Right lobe of liver (tissue), 6 donors: ENCODE measurements at regions not wholly inside any gene's neighbourhood (a gene's known extent, or its start where the extent isn't known, plus 50 kb on each side); places are given as distances from the start of the nearest gene placed in this dataset.
A peak's percentile ranks its signal among the peaks of the same experiment; 100 is the strongest.

Experiments
- ATAC-seq, 4 donors: fragments of 200-7000 bp; cut with Tn5 transposase; one replicate each; pipeline ENCODE4 v1.9.1; 2020; ENCODE audit warnings: mild to moderate bottlenecking in 4 of 4, moderate library complexity in 4 of 4
- DNase-seq, 3 donors: peaks; one replicate each; pipeline ENCODE4 v3.0.0-alpha.2; 2020
- H3K27ac ChIP-seq, 3 donors: fragments of 200-600 bp; one replicate each; pipeline ENCODE4 v1.8.0; 2022
- H3K27me3 ChIP-seq, 2 donors: fragments of 200-600 bp; one replicate each; pipeline ENCODE4 v1.8.0; 2022
- H3K36me3 ChIP-seq, 4 donors: fragments of 200-600 bp; sonication (generic) in 1 of 4; one replicate each; pipeline versions ENCODE4 v1.5.1 to v1.8.0; 2017 to 2022; ENCODE audit warnings: control low read depth in 1 of 4
- H3K4me1 ChIP-seq, 4 donors: fragments of 200-600 bp; sonication (generic) in 1 of 4; one replicate each; pipeline versions ENCODE4 v1.5.1 to v1.8.0; 2017 to 2022; ENCODE audit warnings: control low read depth in 1 of 4
- H3K4me3 ChIP-seq, 3 donors: fragments of 200-600 bp; one replicate each; pipeline ENCODE4 v1.8.0; 2022
- H3K9me3 ChIP-seq, 4 donors: fragments of 200-600 bp; sonication (generic) in 1 of 4; one replicate each; pipeline versions ENCODE4 v1.5.1 to v1.8.0; 2017 to 2022; ENCODE audit warnings: control low read depth in 1 of 4
- CTCF ChIP-seq, 4 donors: fragments of 200-600 bp in 3 of 4; fragments of 450-650 bp in 1 of 4; IDR thresholded peaks; one replicate each; pipeline versions ENCODE4 v1.5.1 to v1.8.0; 2016 to 2022; ENCODE audit warnings: antibody characterized with exemption in 4 of 4, mild to moderate bottlenecking in 2 of 4
- POLR2A ChIP-seq: fragments of 450-650 bp; IDR thresholded peaks from one replicate; pipeline ENCODE4 v1.6.1; 2017; ENCODE audit warnings: antibody characterized with exemption, mild to moderate bottlenecking
- WGBS: methylation state at CpG from one replicate; pipeline ENCODE4 v1.1.6; 2018; ENCODE audit warnings: low coverage, low lambda C conversion rate; ENCODE audit not compliant: insufficient coverage; ENCODE audit errors: missing lambda C conversion rate; 5-methylcytosine and 5-hydroxymethylcytosine counted together
- intact Hi-C, 2 donors: fragments of 100-400 bp; cut with DNase I; formaldehyde crosslinking; loops; one replicate each; pipeline versions ENCODE4 v1.11.2 to v1.14.1; 2022
- donor health status: DM: no; HTN: yes; CAD: no.
- donor health status: DM: no; HTN: no; CAD: no.
- donor health status: DM: no; HTN: no; CAD: no.
- donor health status: DM: no; HTN: yes; CAD: no.
- donor health status: DM: no; HTN: yes; CAD: no.

DNA sequence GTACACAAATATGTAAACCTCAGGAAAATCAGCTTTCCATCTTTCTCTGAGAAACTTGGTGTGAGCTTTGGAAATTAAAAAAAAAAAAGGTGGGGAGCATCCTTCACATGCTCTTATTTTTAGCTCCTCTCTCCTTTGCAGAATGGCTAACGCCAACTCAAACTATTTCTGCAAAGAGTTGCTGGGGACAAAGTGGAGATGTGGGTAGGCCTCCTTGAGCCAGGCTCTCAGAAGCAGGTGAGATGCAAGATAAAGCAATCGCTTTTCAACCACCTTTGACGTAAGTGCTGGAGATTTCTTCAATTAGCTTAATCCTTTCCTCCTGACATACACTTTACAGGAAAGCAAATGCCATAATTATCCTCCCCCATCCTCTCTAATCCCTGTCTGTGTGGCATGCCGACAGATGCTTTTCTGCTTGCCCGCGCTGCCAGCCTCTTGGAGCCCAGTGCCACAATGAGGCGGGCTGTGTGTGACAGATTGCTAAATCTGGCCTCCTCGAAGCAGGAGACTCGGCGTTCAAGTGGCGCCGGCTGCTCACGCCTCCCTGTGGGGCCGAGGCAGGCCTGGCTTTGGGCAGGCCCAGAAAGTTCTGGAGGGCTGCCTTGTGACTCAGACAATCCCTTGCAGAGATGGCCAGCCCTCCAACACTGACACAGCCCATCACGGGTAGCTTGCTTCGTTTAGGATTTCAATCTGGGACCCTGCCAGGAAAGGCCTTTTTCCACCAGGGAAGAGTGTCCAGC is 64.9 kb upstream of the SOD3 start:
- Histone ChIP-seq H3K4me3 (no peak overlapping the region), H3K27me3 (no peaks in the 10 kb centered on the region), H3K4me1 (no peaks in the 10 kb centered on the region), H3K36me3 (no peaks in the 10 kb centered on the region), H3K27ac (no peak overlapping the region), H3K9me3 (no peaks in the 10 kb centered on the region)
- DNase-seq: no peak
- intact Hi-C loops: no loop called here
- 71% methylated on average over 8 of the region's 16 CpGs for WGBS
- no peak for ATAC-seq
- TF ChIP-seq CTCF (IDR thresholded peaks at IDR 0.05): no peak
- TF ChIP-seq POLR2A: no peak

- no peak for ATAC-seq
- 40% methylated on average over 2 of the region's 2 CpGs for WGBS
- no peaks in the 10 kb centered on the region for H3K4me1 ChIP-seq
- no peak overlapping the region for H3K4me3 ChIP-seq
- H3K36me3 ChIP-seq: no peaks in the 10 kb centered on the region
- no peak overlapping the region for H3K27ac ChIP-seq
- DNase-seq: no peak
- H3K27me3 ChIP-seq: no peaks in the 10 kb centered on the region
- TF ChIP-seq CTCF (IDR thresholded peaks at IDR 0.05) (no peak), POLR2A (no peak)
- H3K9me3 ChIP-seq: no peaks in the 10 kb centered on the region
- intact Hi-C loops: no loop called here
These were observed 63.9 kb upstream of the SOD3 start for GRCh38 chr4:24731448-24731847.

DNA sequence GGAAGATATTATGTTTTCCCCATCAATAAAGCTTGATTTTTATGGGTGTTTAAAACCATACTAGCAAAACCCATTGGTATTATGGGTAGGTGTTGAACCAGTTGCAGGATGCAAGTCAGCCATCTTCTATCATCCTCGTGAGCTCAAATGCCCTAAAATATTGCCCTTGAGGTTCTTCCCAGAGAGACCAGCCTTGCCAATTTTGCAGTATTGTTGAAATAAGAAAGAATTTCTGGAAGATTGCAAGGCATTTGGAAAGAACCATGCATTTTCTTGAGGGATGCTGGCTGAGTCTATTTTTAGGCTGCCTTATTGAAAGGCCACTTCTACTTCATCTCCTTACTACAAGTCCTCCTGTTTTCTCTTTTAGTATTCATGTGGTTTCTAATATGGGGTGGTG is 60.9 kb upstream of the SOD3 start:
- Histone ChIP-seq H3K27ac (no peak overlapping the region), H3K36me3 (no peaks in the 10 kb centered on the region), H3K4me1 (no peaks in the 10 kb centered on the region), H3K4me3 (no peak overlapping the region), H3K27me3 (no peaks in the 10 kb centered on the region), H3K9me3 (no peaks in the 10 kb centered on the region)
- intact Hi-C loops: no loop called here
- WGBS: 57% methylated on average over 1 of the region's 1 CpG
- TF ChIP-seq CTCF (IDR thresholded peaks at IDR 0.05) (no peak), POLR2A (no peak)
- DNase-seq (no peak), ATAC-seq (no peak)

GRCh38 chr4:24736066-24736465 is 59.3 kb upstream of the SOD3 start:
- intact Hi-C loops: no loop called here
- TF ChIP-seq CTCF (IDR thresholded peaks at IDR 0.05) (peak in 1 of 4 donors; percentile 24), POLR2A (no peak)
- Histone ChIP-seq H3K27me3 (no peaks in the 10 kb centered on the region), H3K4me3 (no peak overlapping the region), H3K4me1 (no peaks in the 10 kb centered on the region), H3K36me3 (no peaks in the 10 kb centered on the region), H3K27ac (no peak overlapping the region), H3K9me3 (no peaks in the 10 kb centered on the region)
- ATAC-seq (no peak), DNase-seq (no peak)
- 37% methylated on average over 5 of the region's 5 CpGs for WGBS
